ENCODE measurements at regions not wholly inside any gene's neighbourhood (a gene's known extent, or its start where the extent isn't known, plus 50 kb on each side); places are given as distances from the start of the nearest gene placed in this dataset.

- TF ChIP-seq CTCF (conservative IDR thresholded peaks at IDR 0.05) = no peak
- no peak overlapping the region for H3K27ac Mint-ChIP-seq (ENCODE audit: unreplicated experiment)
- H3K36me3 Mint-ChIP-seq (ENCODE audit: low read depth) = peaks cover 5% of the 10 kb centered on the region
- H3K4me3 Mint-ChIP-seq = no peak overlapping the region
- H3K4me1 Mint-ChIP-seq = no peaks in the 10 kb centered on the region
- H3K9me3 Mint-ChIP-seq = peaks cover 32% of the 10 kb centered on the region
- no peaks in the 10 kb centered on the region for H3K27me3 Mint-ChIP-seq (ENCODE audit: low read depth)
- no peak for DNase-seq (ENCODE audit: low read depth, low spot score)
Measured at GRCh38 chr10:121015916-121016315, 164.8 kb downstream of the WDR11 start.

GRCh38 chr10:121024905-121025584 lies 173.9 kb downstream of the WDR11 start:
- Mint-ChIP-seq H3K27ac (ENCODE audit: unreplicated experiment) (no peak overlapping the region), H3K9me3 (peaks cover 7% of the 10 kb centered on the region), H3K4me1 (no peaks in the 10 kb centered on the region), H3K27me3 (ENCODE audit: low read depth) (no peaks in the 10 kb centered on the region), H3K36me3 (ENCODE audit: low read depth) (no peaks in the 10 kb centered on the region), H3K4me3 (no peak overlapping the region)
- DNase-seq (ENCODE audit: low read depth, low spot score) = no peak
- TF ChIP-seq CTCF (conservative IDR thresholded peaks at IDR 0.05) = no peak

- no peak for DNase-seq (ENCODE audit: low read depth, low spot score)
- H3K36me3 Mint-ChIP-seq (ENCODE audit: low read depth) = no peaks in the 10 kb centered on the region
- H3K4me1 Mint-ChIP-seq = no peaks in the 10 kb centered on the region
- peaks cover 2% of the 10 kb centered on the region for H3K9me3 Mint-ChIP-seq
- H3K4me3 Mint-ChIP-seq = no peak overlapping the region
- H3K27ac Mint-ChIP-seq (ENCODE audit: unreplicated experiment) = no peak overlapping the region
- H3K27me3 Mint-ChIP-seq (ENCODE audit: low read depth) = no peaks in the 10 kb centered on the region
- no peak for TF ChIP-seq CTCF (conservative IDR thresholded peaks at IDR 0.05)
Measured at GRCh38 chr10:121025731-121026130, 174.6 kb downstream of the WDR11 start.

GRCh38 chr10:121027371-121027770 lies 176.2 kb downstream of the WDR11 start:
- no peak for TF ChIP-seq CTCF (conservative IDR thresholded peaks at IDR 0.05)
- DNase-seq (ENCODE audit: low read depth, low spot score) = no peak
- Mint-ChIP-seq H3K4me1 (peaks cover under 1% of the 10 kb centered on the region), H3K27ac (ENCODE audit: unreplicated experiment) (no peak overlapping the region), H3K27me3 (ENCODE audit: low read depth) (no peaks in the 10 kb centered on the region), H3K9me3 (no peaks in the 10 kb centered on the region), H3K36me3 (ENCODE audit: low read depth) (no peaks in the 10 kb centered on the region), H3K4me3 (no peak overlapping the region)

GRCh38 chr10:121032460-121032859 lies 181.3 kb downstream of the WDR11 start:
- DNase-seq (ENCODE audit: low read depth, low spot score) = no peak
- peaks cover 8% of the 10 kb centered on the region for H3K9me3 Mint-ChIP-seq
- no peak overlapping the region for H3K4me3 Mint-ChIP-seq
- H3K27ac Mint-ChIP-seq (ENCODE audit: unreplicated experiment) = no peak overlapping the region
- no peak for TF ChIP-seq CTCF (conservative IDR thresholded peaks at IDR 0.05)
- peaks cover 3% of the 10 kb centered on the region for H3K36me3 Mint-ChIP-seq (ENCODE audit: low read depth)
- no peaks in the 10 kb centered on the region for H3K27me3 Mint-ChIP-seq (ENCODE audit: low read depth)
- peaks cover 37% of the 10 kb centered on the region for H3K4me1 Mint-ChIP-seq
